PFSK-1 (cell line): ENCODE measurements at regions not wholly inside any gene's neighbourhood (a gene's known extent, or its start where the extent isn't known, plus 50 kb on each side); places are given as distances from the start of the nearest gene placed in this dataset.

Source experiments
- TAF1 ChIP-seq: IDR thresholded peaks from 2 replicates; pipeline ENCODE4 v1.6.1; 2012; ENCODE audit warnings: low read length, control low read depth, borderline replicate concordance; ENCODE audit not compliant: insufficient read depth
- TF ChIP-seq, protein P1 (sequence below), 2 experiments: IDR thresholded peaks; 2 replicates each; pipeline versions ENCODE4 v1.6.1 to v1.8.0; 2011 to 2012; ENCODE audit warnings: low read depth in 2 of 2, low read length in 2 of 2, control low read depth in 1 of 2, inconsistent platforms in 1 of 2, mild to moderate bottlenecking in 1 of 2, moderate library complexity in 1 of 2; ENCODE audit not compliant: insufficient read depth in 1 of 2

DNA sequence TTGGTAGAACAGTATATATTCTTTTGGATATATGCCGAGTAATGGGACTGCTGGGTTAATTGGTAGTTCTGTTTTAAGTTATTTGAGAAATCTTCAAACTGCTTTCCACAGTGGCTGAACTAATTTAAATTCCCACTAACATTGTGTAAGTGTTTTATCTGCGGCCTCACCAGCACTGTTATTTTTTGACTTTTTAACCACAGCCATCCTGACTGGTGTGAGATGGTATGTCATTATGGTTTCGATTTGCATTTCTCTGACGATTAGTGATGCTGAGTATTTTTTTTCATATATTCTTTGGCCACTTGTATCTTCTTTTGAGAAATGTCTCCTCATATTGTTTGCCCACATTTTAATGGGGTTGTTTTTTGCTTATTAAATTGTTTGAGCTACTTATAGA lies 357.4 kb downstream of the C12orf50 start:
- TF ChIP-seq, protein P1, sequence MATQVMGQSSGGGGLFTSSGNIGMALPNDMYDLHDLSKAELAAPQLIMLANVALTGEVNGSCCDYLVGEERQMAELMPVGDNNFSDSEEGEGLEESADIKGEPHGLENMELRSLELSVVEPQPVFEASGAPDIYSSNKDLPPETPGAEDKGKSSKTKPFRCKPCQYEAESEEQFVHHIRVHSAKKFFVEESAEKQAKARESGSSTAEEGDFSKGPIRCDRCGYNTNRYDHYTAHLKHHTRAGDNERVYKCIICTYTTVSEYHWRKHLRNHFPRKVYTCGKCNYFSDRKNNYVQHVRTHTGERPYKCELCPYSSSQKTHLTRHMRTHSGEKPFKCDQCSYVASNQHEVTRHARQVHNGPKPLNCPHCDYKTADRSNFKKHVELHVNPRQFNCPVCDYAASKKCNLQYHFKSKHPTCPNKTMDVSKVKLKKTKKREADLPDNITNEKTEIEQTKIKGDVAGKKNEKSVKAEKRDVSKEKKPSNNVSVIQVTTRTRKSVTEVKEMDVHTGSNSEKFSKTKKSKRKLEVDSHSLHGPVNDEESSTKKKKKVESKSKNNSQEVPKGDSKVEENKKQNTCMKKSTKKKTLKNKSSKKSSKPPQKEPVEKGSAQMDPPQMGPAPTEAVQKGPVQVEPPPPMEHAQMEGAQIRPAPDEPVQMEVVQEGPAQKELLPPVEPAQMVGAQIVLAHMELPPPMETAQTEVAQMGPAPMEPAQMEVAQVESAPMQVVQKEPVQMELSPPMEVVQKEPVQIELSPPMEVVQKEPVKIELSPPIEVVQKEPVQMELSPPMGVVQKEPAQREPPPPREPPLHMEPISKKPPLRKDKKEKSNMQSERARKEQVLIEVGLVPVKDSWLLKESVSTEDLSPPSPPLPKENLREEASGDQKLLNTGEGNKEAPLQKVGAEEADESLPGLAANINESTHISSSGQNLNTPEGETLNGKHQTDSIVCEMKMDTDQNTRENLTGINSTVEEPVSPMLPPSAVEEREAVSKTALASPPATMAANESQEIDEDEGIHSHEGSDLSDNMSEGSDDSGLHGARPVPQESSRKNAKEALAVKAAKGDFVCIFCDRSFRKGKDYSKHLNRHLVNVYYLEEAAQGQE (IDR thresholded peaks at IDR 0.05; ENCODE audit: insufficient read depth in 1 of 2, low read depth in 2 of 2, low read length in 2 of 2): no peak
- no peak for TF ChIP-seq TAF1
